DMS53 (cell line): ENCODE measurements at regions not wholly inside any gene's neighbourhood (a gene's known extent, or its start where the extent isn't known, plus 50 kb on each side); places are given as distances from the start of the nearest gene placed in this dataset.
"Not testable (repeated sequence)": the region's sequence is repeated elsewhere in the genome, so short reads cannot be mapped to it uniquely, and the experiment has no call there.

Source experiments
- DNase-seq: peaks from one replicate; lab custom pipeline; 2025; lab: John Stamatoyannopoulos, UW

DNA sequence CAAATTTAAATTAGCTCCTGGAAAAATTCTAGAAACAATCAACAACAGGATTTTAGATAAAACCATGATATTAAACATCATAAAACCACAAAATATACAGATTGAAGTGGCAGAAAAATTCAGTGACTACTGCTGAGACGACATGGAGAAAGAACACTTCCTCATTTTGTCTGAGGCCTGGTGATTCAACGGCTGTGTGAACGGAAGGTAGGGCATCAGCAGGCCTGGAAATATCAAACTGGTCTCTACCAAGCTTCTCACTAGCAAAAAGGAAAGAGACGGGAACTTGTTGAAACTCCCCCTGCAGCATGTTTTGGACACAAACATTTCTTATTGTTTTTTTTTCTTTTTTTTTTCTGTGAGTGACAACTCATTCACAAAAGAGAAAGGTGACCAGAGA lies 58.0 kb upstream of the AHI1 start:
- DNase-seq = no peak

GRCh38 chr6:135557582-135557981 lies 60.0 kb upstream of the AHI1 start:
- DNase-seq = no peak

DNA sequence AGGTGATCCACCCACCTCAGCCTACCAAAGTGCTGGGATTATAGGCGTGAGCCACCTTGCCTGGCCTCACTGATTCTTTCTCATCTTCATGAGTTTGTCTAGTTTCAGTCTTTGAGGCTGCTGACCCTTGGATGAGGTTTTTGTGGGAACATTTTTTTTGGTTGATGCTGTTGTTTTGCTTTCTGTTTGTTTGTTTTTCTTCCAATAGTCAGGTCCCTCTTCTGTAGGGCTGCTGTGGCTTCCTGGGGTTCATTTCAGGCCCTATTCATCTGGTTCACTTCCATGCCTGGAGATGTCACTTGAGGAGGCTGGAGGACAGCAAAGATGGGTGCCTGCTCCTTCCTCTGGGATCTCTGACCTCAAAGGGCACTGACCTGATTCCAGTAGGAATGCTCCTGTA lies 68.1 kb upstream of the AHI1 start:
- not testable (repeated sequence) for DNase-seq

DNA sequence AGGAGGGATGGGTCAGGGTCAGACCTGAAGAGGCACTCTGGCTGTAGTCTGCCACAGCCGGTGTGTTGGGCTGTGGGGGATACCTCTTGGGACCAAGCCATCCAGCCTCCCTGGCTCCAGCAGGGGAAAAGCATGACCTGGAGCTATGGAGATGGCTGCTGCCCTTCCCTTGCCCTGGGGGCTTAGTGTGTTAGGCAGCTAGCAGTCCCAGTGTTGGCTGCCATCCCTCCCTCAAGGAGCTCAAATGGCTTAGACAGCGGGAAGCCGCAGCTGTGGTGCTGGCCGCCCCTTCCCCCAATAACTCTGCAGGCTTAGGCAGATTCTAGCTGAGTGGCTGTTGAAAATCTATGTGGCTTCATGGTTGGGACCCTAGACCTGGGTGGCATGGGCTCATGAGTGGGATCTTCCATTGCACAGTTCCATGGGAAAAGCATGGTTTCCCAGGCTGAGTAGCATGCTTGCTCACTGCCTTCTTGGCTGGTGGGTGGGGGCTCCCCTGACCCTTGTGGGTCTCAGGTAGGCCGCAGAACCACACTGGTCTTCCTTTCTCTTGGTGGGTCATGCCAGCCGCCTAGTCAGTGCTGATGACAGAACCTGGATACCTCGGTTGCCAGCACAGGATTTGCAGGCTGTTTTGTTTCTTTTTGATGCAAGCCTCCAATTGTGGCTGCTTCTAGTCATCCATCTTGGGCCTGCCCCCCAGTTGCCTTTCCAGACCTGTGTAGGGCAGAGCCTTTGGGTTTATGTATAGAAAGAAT lies 69.0 kb upstream of the AHI1 start:
- DNase-seq = no peak

DNA sequence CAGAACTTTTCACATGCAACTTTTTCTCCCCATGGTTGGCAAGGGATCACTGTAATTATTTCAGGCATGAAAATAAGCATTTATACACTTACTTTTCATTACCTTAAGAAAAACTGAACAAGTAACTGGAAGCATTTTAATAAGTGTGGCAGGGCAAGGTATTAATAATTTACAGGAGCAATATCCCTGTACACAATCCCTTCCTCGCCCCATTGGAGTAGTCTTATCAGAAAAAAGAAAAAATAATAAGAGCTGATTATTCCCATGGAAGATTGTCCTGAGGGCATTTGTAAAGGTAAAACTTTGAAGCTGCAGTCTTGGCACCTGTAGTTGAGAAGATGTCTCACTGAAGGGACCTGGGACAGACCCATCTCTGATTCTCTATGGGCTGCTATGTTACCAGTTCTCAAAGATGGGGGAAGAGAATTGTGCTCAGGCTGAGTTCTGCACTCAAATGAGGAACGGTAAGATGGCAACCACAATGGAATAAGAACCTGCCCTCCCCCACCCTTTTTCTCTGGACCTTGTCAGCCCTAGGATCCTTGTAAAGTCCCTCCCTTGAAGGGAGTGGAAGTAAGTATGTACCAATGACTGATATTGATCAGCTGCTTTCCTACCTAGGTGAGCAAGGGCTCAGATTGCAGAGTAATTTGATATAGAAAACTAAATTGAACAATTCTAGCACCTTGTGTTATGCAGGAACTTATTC lies 70.0 kb upstream of the AHI1 start:
- no peak for DNase-seq

GRCh38 chr6:135568379-135568778 lies 70.8 kb upstream of the AHI1 start:
- no peak for DNase-seq

DNA sequence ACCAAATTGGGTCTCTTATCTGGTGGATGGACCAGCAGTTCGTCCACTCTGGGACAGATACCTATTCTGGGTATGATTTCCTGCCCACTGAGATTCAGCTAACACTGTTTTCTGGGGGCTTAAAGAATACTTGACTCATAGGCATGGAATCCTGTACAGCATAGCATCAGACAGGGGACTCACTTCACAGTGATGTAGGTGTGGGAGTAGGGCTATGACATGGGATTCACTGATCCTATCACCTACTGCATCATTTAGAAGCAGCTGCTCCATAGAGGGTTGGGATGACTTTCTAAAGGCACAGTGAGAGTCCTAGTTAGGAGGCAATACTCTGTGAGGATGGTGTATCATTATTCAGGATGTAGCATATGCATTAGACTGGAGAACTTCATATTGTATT lies 74.5 kb upstream of the AHI1 start:
- no peak for DNase-seq

DNA sequence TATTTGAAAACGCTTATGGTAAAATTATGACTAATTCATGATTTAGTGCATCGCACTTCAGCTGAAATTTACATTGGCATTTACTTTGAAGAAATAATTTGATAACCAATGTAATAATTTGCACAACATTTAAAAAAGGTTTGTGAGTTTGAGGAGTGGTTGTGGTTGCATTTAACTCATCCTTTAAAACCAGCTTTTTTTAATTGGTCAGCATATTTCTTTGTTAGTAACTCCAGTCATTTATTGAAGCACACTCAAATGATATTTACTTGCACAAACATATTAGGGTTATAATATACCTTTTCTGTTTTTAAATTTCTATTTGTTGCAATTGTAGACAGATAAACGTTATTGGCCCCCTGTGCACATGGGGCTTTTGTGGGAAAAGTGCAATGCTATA lies 78.1 kb upstream of the AHI1 start:
- no peak for DNase-seq

DNA sequence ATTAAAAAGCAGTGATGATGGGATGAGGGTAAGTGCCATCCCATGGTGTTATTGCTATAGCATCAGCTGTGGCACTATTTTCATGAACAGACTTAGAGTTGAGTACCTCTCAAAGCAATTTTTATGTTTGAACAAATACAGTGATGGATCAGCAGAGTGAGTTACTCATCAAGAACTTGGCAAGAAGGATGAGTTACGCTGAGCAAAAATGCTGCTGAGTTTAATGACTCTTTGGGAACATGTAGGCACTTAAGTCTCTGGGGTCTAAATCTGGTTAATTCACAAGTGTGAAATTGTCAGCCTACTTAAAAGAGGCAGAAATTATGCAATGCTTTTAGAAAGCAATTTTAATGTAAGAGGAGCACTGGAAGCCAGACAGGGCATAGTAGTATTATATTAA lies 78.5 kb upstream of the AHI1 start:
- peak; percentile 48 for DNase-seq

- no peak for DNase-seq
These were observed 79.6 kb upstream of the AHI1 start for GRCh38 chr6:135577059-135577538.

DNA sequence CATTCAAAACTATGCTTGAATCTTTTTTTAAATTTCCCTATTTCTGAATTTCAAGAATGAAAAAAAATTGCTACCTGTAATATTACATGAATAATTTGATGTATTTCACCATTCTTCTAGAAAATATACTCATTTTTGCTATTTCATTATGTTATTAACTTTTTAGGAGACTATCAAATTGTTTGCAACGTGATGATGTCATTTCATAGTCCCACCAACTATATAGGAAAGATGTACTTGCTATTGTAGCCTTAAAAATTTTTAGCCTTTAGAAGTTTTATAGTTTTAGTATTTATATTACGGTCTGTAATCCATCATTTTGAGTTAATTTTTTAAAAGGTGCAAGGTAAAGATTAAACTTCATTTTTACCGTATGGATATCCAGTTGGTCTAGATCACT lies 81.4 kb upstream of the AHI1 start:
- no peak for DNase-seq

GRCh38 chr6:135581211-135581610 lies 83.7 kb upstream of the AHI1 start:
- DNase-seq = no peak

GRCh38 chr6:135583256-135583761 lies 85.8 kb upstream of the AHI1 start:
- no peak for DNase-seq

DNA sequence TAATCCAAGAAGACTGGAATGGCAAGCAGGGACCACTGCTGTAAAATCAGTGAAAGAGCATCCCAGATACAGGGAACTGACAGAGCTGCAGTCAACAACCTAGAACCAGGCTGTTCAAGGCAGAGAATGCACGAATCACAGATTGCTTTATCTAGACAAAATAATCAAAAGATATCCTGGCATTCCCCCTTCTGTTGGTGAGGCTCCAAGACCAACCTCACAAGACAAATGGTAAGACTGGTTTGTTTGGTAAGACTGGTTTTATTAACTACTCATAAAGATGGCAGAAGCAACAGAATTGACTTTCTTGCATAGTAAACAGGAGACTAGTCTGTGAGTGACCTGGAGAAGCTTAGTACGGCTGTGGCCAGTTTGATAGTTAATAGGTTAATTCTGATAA lies 88.8 kb upstream of the AHI1 start:
- DNase-seq = no peak

- DNase-seq = no peak
These were observed 89.3 kb upstream of the AHI1 start for GRCh38 chr6:135586844-135587243.

DNA sequence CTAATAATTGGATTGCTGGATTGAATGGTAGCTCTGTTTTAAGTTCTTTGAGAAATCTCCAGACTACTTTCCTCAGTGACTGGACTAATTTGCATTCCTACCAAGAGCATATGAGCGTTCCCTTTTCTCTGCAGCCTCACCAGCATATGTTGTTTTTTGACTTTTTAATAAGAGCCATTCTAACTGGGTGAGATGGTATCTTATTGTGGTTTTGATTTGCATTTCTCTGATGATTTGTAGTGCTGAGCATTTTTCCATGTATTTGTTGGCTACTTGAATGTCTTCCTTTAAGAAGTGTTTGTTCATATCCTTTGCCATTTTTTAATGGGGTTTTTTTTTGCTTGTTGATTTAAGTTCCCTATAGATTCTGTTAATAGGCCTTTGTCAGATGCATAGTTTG lies 94.7 kb upstream of the AHI1 start:
- DNase-seq = peak; percentile 22

DNA sequence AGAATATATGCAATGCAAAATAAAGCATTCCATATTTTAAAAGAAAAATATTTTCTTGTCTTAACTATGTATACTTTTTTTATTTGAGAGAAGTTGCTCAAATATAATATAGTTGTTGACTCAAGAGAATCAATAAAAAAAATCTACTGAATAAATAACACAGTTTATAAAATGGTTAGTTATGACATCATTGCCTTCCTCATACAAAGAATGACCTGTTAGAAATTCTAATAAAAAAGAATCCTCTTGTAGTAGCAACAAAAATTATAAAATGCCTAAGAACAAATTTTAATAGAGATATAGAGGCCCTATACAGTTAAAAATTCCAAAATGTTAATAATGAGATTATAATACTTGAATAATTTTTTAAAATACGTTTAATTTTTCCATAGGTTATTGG lies 96.5 kb upstream of the AHI1 start:
- no peak for DNase-seq

- peak; percentile 94 for DNase-seq
These were observed 102.7 kb upstream of the AHI1 start for GRCh38 chr6:135600086-135600702.

- peak; percentile 54 for DNase-seq
These were observed 103.4 kb upstream of the AHI1 start for GRCh38 chr6:135600931-135601330.

GRCh38 chr6:135601857-135602256 lies 104.3 kb upstream of the AHI1 start:
- no peak for DNase-seq

DNA sequence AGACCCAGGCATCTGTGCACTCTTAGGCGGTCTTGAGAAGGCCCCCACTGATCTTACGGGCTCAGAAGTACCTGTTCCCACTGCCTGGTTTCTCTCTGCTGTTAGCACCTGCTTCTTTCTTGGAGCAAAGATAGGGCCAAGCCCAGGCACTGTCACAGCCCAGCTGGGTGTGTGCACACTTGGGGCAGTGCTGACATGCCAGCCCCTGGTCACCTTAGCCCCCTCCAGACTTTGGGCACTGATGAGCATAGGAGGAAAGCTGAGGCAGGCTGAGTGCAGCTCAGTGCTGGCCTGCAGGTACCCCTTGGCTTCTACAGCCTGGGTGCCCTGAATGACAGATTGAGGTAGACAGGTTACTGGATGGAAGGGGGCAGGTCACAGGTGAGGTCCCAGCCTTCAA lies 105.7 kb upstream of the AHI1 start:
- DNase-seq = no peak

- peak; percentile 18 for DNase-seq
These were observed 106.7 kb upstream of the AHI1 start for GRCh38 chr6:135604035-135604860.
